B cell (primary cell): ENCODE measurements at regions not wholly inside any gene's neighbourhood (a gene's known extent, or its start where the extent isn't known, plus 50 kb on each side); places are given as distances from the start of the nearest gene placed in this dataset.

Source experiments
- ATAC-seq: fragments of 200-7000 bp; cut with Tn5 transposase; one replicate; pipeline ENCODE4 v1.10.0; 2021; ENCODE audit warnings: low read depth, mild to moderate bottlenecking, moderate number of reproducible peaks, moderate library complexity
- CTCF ChIA-PET: fragments of 350-600 bp; sonication (Branson Sonifier 250); formaldehyde crosslinking; loops from one replicate; lab custom pipeline; 2021; ENCODE audit warnings: antibody characterized with exemption, inconsistent platforms; lab: Charles Lee
- POLR2A ChIA-PET: fragments of 350-600 bp; sonication (Branson Sonifier 250); formaldehyde crosslinking; loops from one replicate; lab custom pipeline; 2021; ENCODE audit warnings: antibody characterized with exemption; lab: Charles Lee
- DNase-seq: peaks from one replicate; pipeline ENCODE4 v3.0.0; 2013
- H2AFZ ChIP-seq: 2 replicates; pipeline ENCODE4 v1.6.1; 2012; ENCODE audit warnings: mild to moderate bottlenecking, low read depth, low read length; ENCODE audit not compliant: insufficient read depth, poor library complexity, severe bottlenecking
- H3K27ac ChIP-seq, 2 donors: 1 replicate in 1 of 2; 2 replicates in 1 of 2; pipeline ENCODE4 v1.5.1; 2012 to 2013; ENCODE audit warnings: low read length in 2 of 2, mild to moderate bottlenecking in 2 of 2, moderate library complexity in 1 of 2
- H3K27me3 ChIP-seq, 4 experiments: fragments of 200-600 bp in 1 of 4; sonication (generic) in 1 of 4; replicated peaks in 1 of 4; 1 replicate in 2 of 4; 2 replicates in 2 of 4; pipeline versions ENCODE4 v1.6.1 to v1.7.0; 2013 to 2016; ENCODE audit warnings: low read length in 3 of 4, mild to moderate bottlenecking in 2 of 4, mixed read lengths in 1 of 4, moderate library complexity in 1 of 4; ENCODE audit not compliant: insufficient read depth in 4 of 4, control insufficient read depth in 3 of 4; ENCODE audit errors: control extremely low read depth in 1 of 4
- H3K36me3 ChIP-seq, 2 experiments: replicated peaks in 1 of 2; 1 replicate in 1 of 2; 2 replicates in 1 of 2; pipeline versions ENCODE4 v1.6.1 to v1.7.1; 2013; ENCODE audit warnings: low read length in 1 of 2; ENCODE audit not compliant: insufficient read depth in 2 of 2, control insufficient read depth in 1 of 2; ENCODE audit errors: control extremely low read depth in 1 of 2, extremely low read depth in 1 of 2
- H3K4me1 ChIP-seq, 2 donors: fragments of 200-600 bp in 1 of 2; sonication (generic) in 1 of 2; 1 replicate in 1 of 2; 2 replicates in 1 of 2; pipeline versions ENCODE4 v1.5.1 to v1.6.1; 2013 to 2017; ENCODE audit warnings: low read length in 2 of 2; ENCODE audit not compliant: control insufficient read depth in 2 of 2, insufficient read depth in 2 of 2
- H3K4me2 ChIP-seq: replicated peaks from 2 replicates; pipeline ENCODE3; 2012; ENCODE audit warnings: mild to moderate bottlenecking, low read depth, low read length; ENCODE audit not compliant: poor library complexity, severe bottlenecking
- H3K4me3 ChIP-seq, 5 experiments: fragments of 200-600 bp in 1 of 5; sonication (generic) in 1 of 5; 1 replicate in 3 of 5; 2 replicates in 2 of 5; pipeline versions ENCODE4 v1.5.1 to v1.7.0; 2011 to 2016; ENCODE audit warnings: low read length in 4 of 5, mild to moderate bottlenecking in 4 of 5, low read depth in 2 of 5, control low read depth in 1 of 5, moderate library complexity in 1 of 5; ENCODE audit not compliant: insufficient read depth in 1 of 5; ENCODE audit errors: control extremely low read depth in 1 of 5, extremely low read depth in 1 of 5
- H3K79me2 ChIP-seq: fragments of 200-600 bp; sonication (generic); one replicate; pipeline ENCODE4 v1.6.0; 2016; ENCODE audit warnings: low read length; ENCODE audit not compliant: control insufficient read depth, insufficient read depth
- H3K9ac ChIP-seq: fragments of 200-600 bp; sonication (generic); 2 replicates; pipeline ENCODE4 v1.6.1; 2017; ENCODE audit warnings: mild to moderate bottlenecking, low read length, moderate library complexity
- H3K9me3 ChIP-seq, 3 donors: one replicate each; pipeline versions ENCODE4 v1.6.1 to v1.7.1; 2013; ENCODE audit warnings: low read length in 2 of 3; ENCODE audit not compliant: control insufficient read depth in 2 of 3, insufficient read depth in 1 of 3; ENCODE audit errors: control extremely low read depth in 1 of 3
- H4K20me1 ChIP-seq: 2 replicates; pipeline ENCODE4 v1.6.0; 2012; ENCODE audit warnings: mild to moderate bottlenecking, low read length; ENCODE audit not compliant: insufficient read depth, control insufficient read depth, poor library complexity, severe bottlenecking
- H3K27ac Mint-ChIP-seq: one replicate; pipeline ENCODE4 v1.8.0; 2021; ENCODE audit warnings: mixed read lengths
- H3K27me3 Mint-ChIP-seq: one replicate; pipeline ENCODE4 v1.8.0; 2021; ENCODE audit warnings: mixed read lengths
- H3K4me1 Mint-ChIP-seq: one replicate; pipeline ENCODE4 v1.8.0; 2021; ENCODE audit warnings: mixed read lengths
- H3K4me3 Mint-ChIP-seq: one replicate; pipeline ENCODE4 v1.8.0; 2021; ENCODE audit warnings: mixed read lengths
- H3K9me3 Mint-ChIP-seq: one replicate; pipeline ENCODE4 v1.8.0; 2022; ENCODE audit warnings: mixed read lengths; ENCODE audit not compliant: insufficient read depth
- EZH2 ChIP-seq: IDR thresholded peaks from 2 replicates; pipeline ENCODE4 v1.6.1; 2012; ENCODE audit warnings: borderline replicate concordance, low read depth, mild to moderate bottlenecking, moderate library complexity, low read length; ENCODE audit not compliant: insufficient read depth, poor library complexity, severe bottlenecking
- WGBS: methylation state at CpG from one replicate; pipeline ENCODE4 v1.1.5; 2013; ENCODE audit warnings: missing lambda C conversion rate; ENCODE audit not compliant: insufficient coverage; 5-methylcytosine and 5-hydroxymethylcytosine counted together
- intact Hi-C: fragments of 100-400 bp; cut with micrococcal nuclease; formaldehyde crosslinking; loops from one replicate; pipeline ENCODE4 v1.10.0; 2022
- TF ChIP-seq, protein P1 (sequence below): fragments of 200-600 bp; IDR thresholded peaks from one replicate; pipeline ENCODE4 v1.8.0; 2022; ENCODE audit warnings: antibody characterized with exemption, mild to moderate bottlenecking

GRCh38 chr5:112634796-112635195 is 102.9 kb upstream of the APC start:
- H3K9me3 Mint-ChIP-seq: peaks cover 7% of the 10 kb centered on the region
- no peaks in the 10 kb centered on the region for H3K4me1 Mint-ChIP-seq
- H3K27me3 Mint-ChIP-seq: peaks cover 26% of the 10 kb centered on the region
- WGBS: 80% methylated on average over 1 of the region's 3 CpGs
- Histone ChIP-seq H3K36me3 (no peaks in the 10 kb centered on the region), H3K4me2 (no peak overlapping the region), H4K20me1 (no peaks in the 10 kb centered on the region), H2AFZ (no peak overlapping the region), H3K27ac (no peak overlapping the region), H3K27me3 (peaks cover 0 to 6% (median 0%) of the 10 kb centered on the region in 4 experiments), H3K9me3 (peaks cover 0 to 14% (median 6%) of the 10 kb centered on the region in 3 donors), H3K9ac (no peak overlapping the region), H3K4me3 (no peak overlapping the region), H3K4me1 (no peaks in the 10 kb centered on the region), H3K79me2 (no peaks in the 10 kb centered on the region)
- ATAC-seq (no peak), DNase-seq (no peak)
- CTCF ChIA-PET: no interaction called here
- H3K4me3 Mint-ChIP-seq: no peak overlapping the region
- H3K27ac Mint-ChIP-seq: no peak overlapping the region
- POLR2A ChIA-PET: no interaction called here
- TF ChIP-seq EZH2: no peak
- TF ChIP-seq, protein P1, sequence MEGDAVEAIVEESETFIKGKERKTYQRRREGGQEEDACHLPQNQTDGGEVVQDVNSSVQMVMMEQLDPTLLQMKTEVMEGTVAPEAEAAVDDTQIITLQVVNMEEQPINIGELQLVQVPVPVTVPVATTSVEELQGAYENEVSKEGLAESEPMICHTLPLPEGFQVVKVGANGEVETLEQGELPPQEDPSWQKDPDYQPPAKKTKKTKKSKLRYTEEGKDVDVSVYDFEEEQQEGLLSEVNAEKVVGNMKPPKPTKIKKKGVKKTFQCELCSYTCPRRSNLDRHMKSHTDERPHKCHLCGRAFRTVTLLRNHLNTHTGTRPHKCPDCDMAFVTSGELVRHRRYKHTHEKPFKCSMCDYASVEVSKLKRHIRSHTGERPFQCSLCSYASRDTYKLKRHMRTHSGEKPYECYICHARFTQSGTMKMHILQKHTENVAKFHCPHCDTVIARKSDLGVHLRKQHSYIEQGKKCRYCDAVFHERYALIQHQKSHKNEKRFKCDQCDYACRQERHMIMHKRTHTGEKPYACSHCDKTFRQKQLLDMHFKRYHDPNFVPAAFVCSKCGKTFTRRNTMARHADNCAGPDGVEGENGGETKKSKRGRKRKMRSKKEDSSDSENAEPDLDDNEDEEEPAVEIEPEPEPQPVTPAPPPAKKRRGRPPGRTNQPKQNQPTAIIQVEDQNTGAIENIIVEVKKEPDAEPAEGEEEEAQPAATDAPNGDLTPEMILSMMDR: no peak
- intact Hi-C loops: no loop called here

DNA sequence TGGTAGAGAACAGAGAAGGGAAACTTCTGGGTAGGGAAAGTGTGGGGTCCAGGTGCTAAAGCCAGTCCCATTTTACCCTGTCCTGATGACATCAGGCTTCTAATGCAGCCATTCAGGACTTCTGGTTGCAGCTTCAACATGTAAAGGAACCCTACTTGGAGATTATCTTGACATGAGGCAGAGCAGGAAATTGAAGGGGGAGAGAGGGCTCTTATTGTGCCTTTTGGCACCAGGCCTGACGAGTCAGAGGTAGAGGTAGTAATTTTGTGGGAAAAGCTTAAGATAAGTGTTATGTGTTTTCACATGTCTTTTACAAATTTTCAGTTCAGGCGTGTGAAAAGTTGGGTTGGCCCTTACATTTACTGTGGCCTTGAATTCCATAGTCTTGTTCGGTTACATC is 102.4 kb upstream of the APC start:
- Histone ChIP-seq H3K9ac (no peak overlapping the region), H3K36me3 (no peaks in the 10 kb centered on the region), H3K9me3 (peaks cover 0 to 14% (median 6%) of the 10 kb centered on the region in 3 donors), H3K27ac (no peak overlapping the region), H3K4me1 (no peaks in the 10 kb centered on the region), H4K20me1 (no peaks in the 10 kb centered on the region), H3K27me3 (peaks cover 0 to 6% (median 0%) of the 10 kb centered on the region in 4 experiments), H3K79me2 (no peaks in the 10 kb centered on the region), H3K4me2 (no peak overlapping the region), H2AFZ (no peak overlapping the region), H3K4me3 (no peak overlapping the region)
- ATAC-seq (no peak), DNase-seq (no peak)
- POLR2A ChIA-PET: no interaction called here
- Mint-ChIP-seq H3K27ac (no peak overlapping the region), H3K4me3 (no peak overlapping the region), H3K4me1 (no peaks in the 10 kb centered on the region), H3K27me3 (peaks cover 21% of the 10 kb centered on the region), H3K9me3 (peaks cover 7% of the 10 kb centered on the region)
- CTCF ChIA-PET: no interaction called here
- TF ChIP-seq EZH2: no peak
- TF ChIP-seq, protein P1: no peak
- intact Hi-C loops: no loop called here
- WGBS: 83% methylated on average over 1 of the region's 3 CpGs
